Esophagus muscularis mucosa (tissue), 4 donors: ENCODE measurements at regions not wholly inside any gene's neighbourhood (a gene's known extent, or its start where the extent isn't known, plus 50 kb on each side); places are given as distances from the start of the nearest gene placed in this dataset.

ENCODE experiments used
- DNase-seq: peaks from one replicate; pipeline ENCODE4 v3.0.0-alpha.2; 2017; ENCODE audit errors: extremely low spot score
- H3K27ac ChIP-seq, 4 donors: fragments of 200-600 bp; sonication (generic); replicated peaks in 1 of 4; 1 replicate in 3 of 4; 2 replicates in 1 of 4; pipeline ENCODE4 v1.5.1; 2016 to 2019; ENCODE audit warnings: mild to moderate bottlenecking in 1 of 4
- H3K27me3 ChIP-seq, 4 donors: fragments of 200-600 bp; sonication (generic); one replicate each; pipeline versions ENCODE4 v1.5.1 to v1.6.0; 2016 to 2019
- H3K36me3 ChIP-seq, 4 donors: fragments of 200-600 bp; sonication (generic); one replicate each; pipeline ENCODE4 v1.5.1; 2016 to 2019
- H3K4me1 ChIP-seq, 4 donors: fragments of 200-600 bp; sonication (generic); one replicate each; pipeline ENCODE4 v1.5.1; 2016 to 2019
- H3K4me3 ChIP-seq, 4 donors: fragments of 200-600 bp; sonication (generic); 1 replicate in 2 of 4; 2 replicates in 2 of 4; pipeline ENCODE4 v1.5.1; 2016 to 2019; ENCODE audit warnings: mild to moderate bottlenecking in 4 of 4, moderate library complexity in 1 of 4
- H3K9me3 ChIP-seq, 4 donors: fragments of 200-600 bp; sonication (generic); 1 replicate in 3 of 4; 2 replicates in 1 of 4; pipeline ENCODE4 v1.5.1; 2016 to 2019
- CTCF ChIP-seq, 3 experiments: fragments of 200-600 bp in 2 of 3; fragments of 450-650 bp in 1 of 3; sonication (generic) in 2 of 3; IDR thresholded peaks; one replicate each; pipeline ENCODE4 v1.5.1; 2017 to 2019; ENCODE audit warnings: antibody characterized with exemption in 3 of 3, mild to moderate bottlenecking in 2 of 3, moderate library complexity in 1 of 3
- EP300 ChIP-seq: sonication (generic); formaldehyde crosslinking; IDR thresholded peaks from one replicate; pipeline ENCODE4 v1.6.1; 2017; ENCODE audit warnings: antibody characterized with exemption
- POLR2A ChIP-seq: fragments of 450-650 bp; IDR thresholded peaks from one replicate; pipeline ENCODE4 v1.6.1; 2017; ENCODE audit warnings: antibody characterized with exemption, moderate library complexity, mild to moderate bottlenecking, low read depth
- POLR2AphosphoS5 ChIP-seq, 2 donors: sonication (generic); formaldehyde crosslinking; IDR thresholded peaks; one replicate each; pipeline ENCODE4 v1.6.1; 2017; ENCODE audit warnings: antibody characterized with exemption in 2 of 2
- WGBS: methylation state at CpG from one replicate; pipeline ENCODE4 v1.1.5; 2018; 5-methylcytosine and 5-hydroxymethylcytosine counted together
- intact Hi-C: fragments of 100-400 bp; cut with DNase I; formaldehyde crosslinking; loops from one replicate; pipeline ENCODE4 v1.15.1; 2023

GRCh38 chrX:42490111-42490510 lies 287.9 kb downstream of the PPP1R2C start:
- WGBS, result 61% methylated on average over 3 of the region's 3 CpGs
- Histone ChIP-seq H3K27ac (no peak overlapping the region), H3K4me3 (no peak overlapping the region), H3K36me3 (no peaks in the 10 kb centered on the region), H3K4me1 (no peaks in the 10 kb centered on the region), H3K9me3 (no peaks in the 10 kb centered on the region), H3K27me3 (no peaks in the 10 kb centered on the region)
- DNase-seq, result no peak
- no peak for TF ChIP-seq EP300
- intact Hi-C loops, result no loop called here

GRCh38 chrX:42485601-42486000 lies 292.4 kb downstream of the PPP1R2C start:
- H3K36me3 ChIP-seq, result no peaks in the 10 kb centered on the region
- DNase-seq, result no peak
- TF ChIP-seq EP300 (no peak), POLR2A (no peak), POLR2AphosphoS5 (IDR thresholded peaks at IDR 0.05) (no peak)
- H3K4me3 ChIP-seq, result no peak overlapping the region
- WGBS, result 34% methylated on average over 2 of the region's 2 CpGs
- no peaks in the 10 kb centered on the region for H3K4me1 ChIP-seq
- no peak overlapping the region for H3K27ac ChIP-seq
- H3K27me3 ChIP-seq, result no peaks in the 10 kb centered on the region
- H3K9me3 ChIP-seq, result no peaks in the 10 kb centered on the region
- intact Hi-C loops, result no loop called here

- Histone ChIP-seq H3K27ac (no peak overlapping the region), H3K4me1 (no peaks in the 10 kb centered on the region), H3K36me3 (no peaks in the 10 kb centered on the region), H3K4me3 (no peak overlapping the region), H3K9me3 (no peaks in the 10 kb centered on the region), H3K27me3 (no peaks in the 10 kb centered on the region)
- intact Hi-C loops, result no loop called here
- no peak for DNase-seq
- WGBS, result 100% methylated on average over 1 of the region's 1 CpG
- TF ChIP-seq EP300 (no peak), POLR2AphosphoS5 (IDR thresholded peaks at IDR 0.05) (no peak), POLR2A (no peak), CTCF (IDR thresholded peaks at IDR 0.05) (no peak)
Observed at GRCh38 chrX:42484233-42484632, 293.7 kb downstream of the PPP1R2C start.

- intact Hi-C loops, result no loop called here
- H3K27ac ChIP-seq, result no peak overlapping the region
- TF ChIP-seq POLR2AphosphoS5 (IDR thresholded peaks at IDR 0.05), result no peak
- no peak for TF ChIP-seq POLR2A
- TF ChIP-seq CTCF (IDR thresholded peaks at IDR 0.05), result no peak
- TF ChIP-seq EP300, result no peak
- no peak for DNase-seq
- H3K4me1 ChIP-seq, result no peaks in the 10 kb centered on the region
- H3K36me3 ChIP-seq, result no peaks in the 10 kb centered on the region
- H3K4me3 ChIP-seq, result no peak overlapping the region
- WGBS, result 76% methylated on average over 1 of the region's 1 CpG
- no peaks in the 10 kb centered on the region for H3K9me3 ChIP-seq
- H3K27me3 ChIP-seq, result no peaks in the 10 kb centered on the region
Observed at GRCh38 chrX:42477396-42477795, 300.6 kb downstream of the PPP1R2C start.

- intact Hi-C loops, result no loop called here
- Histone ChIP-seq H3K9me3 (no peaks in the 10 kb centered on the region), H3K4me3 (no peak overlapping the region), H3K27me3 (no peaks in the 10 kb centered on the region), H3K27ac (no peak overlapping the region), H3K36me3 (no peaks in the 10 kb centered on the region), H3K4me1 (no peaks in the 10 kb centered on the region)
- DNase-seq, result no peak
- 54% methylated on average over 1 of the region's 1 CpG for WGBS
- TF ChIP-seq POLR2A, result no peak
- no peak for TF ChIP-seq EP300
- TF ChIP-seq CTCF (IDR thresholded peaks at IDR 0.05), result no peak
- no peak for TF ChIP-seq POLR2AphosphoS5 (IDR thresholded peaks at IDR 0.05)
Observed at GRCh38 chrX:42472727-42473126, 305.2 kb downstream of the PPP1R2C start.

- H3K4me1 ChIP-seq, result no peaks in the 10 kb centered on the region
- no peak for DNase-seq
- no peak overlapping the region for H3K4me3 ChIP-seq
- TF ChIP-seq CTCF (IDR thresholded peaks at IDR 0.05) (no peak), POLR2A (no peak), EP300 (no peak), POLR2AphosphoS5 (IDR thresholded peaks at IDR 0.05) (no peak)
- H3K27ac ChIP-seq, result no peak overlapping the region
- no peaks in the 10 kb centered on the region for H3K9me3 ChIP-seq
- no peaks in the 10 kb centered on the region for H3K36me3 ChIP-seq
- intact Hi-C loops, result no loop called here
- H3K27me3 ChIP-seq, result no peaks in the 10 kb centered on the region
- 82% methylated on average over 4 of the region's 4 CpGs for WGBS
Observed at GRCh38 chrX:42466332-42467046, 311.5 kb downstream of the PPP1R2C start.
